GM21528 (cell line): ENCODE measurements at regions not wholly inside any gene's neighbourhood (a gene's known extent, or its start where the extent isn't known, plus 50 kb on each side); places are given as distances from the start of the nearest gene placed in this dataset.
"Not testable (repeated sequence)": the region's sequence is repeated elsewhere in the genome, so short reads cannot be mapped to it uniquely, and the experiment has no call there.

ENCODE experiments used
- ATAC-seq: cut with Tn5 transposase; IDR thresholded peaks from one replicate; pipeline ENCODE4 v1.9.1; 2021; ENCODE audit warnings: mild to moderate bottlenecking, moderate library complexity; ENCODE audit not compliant: unreplicated experiment, low FRiP score

DNA sequence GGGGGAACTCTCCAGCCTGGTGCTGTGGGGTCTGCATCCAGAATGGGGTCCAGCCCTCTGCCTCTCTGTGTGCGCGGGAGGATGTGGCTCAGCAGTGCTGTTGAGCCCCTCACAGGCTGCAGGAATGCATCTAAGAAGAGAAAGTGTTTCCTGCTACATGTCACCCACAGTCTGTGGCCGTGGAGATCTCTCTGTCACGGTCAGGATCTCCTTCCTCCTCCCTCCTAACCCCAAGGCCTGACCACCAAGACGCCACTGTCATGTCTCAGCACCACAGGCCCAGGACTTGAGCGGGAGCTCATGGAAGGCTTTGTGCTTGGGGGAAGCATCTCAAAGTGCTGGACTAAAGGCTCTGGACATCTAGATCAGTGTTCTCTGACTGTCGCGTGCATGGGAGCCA lies 90.1 kb downstream of the SREK1 start:
- ATAC-seq = no peak

DNA sequence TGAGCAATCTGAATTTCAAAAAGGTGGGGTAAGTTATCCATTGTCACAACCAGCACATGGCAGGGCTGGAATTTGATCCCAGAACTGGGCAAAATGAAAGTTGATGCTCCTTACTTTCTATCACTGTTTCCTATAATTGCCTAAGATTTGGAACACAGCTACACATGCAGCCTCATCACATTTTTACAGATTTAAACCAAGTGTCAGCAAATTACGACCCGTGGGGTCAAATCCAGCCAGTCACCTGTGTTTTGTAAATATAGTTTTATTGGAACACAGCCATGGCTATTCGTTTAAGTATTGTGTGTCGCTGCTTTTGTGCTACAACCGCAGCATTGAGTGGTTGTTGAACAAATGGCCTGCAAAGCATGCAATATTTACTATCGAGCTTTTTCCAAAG lies 94.3 kb downstream of the SREK1 start:
- ATAC-seq = no peak

- no peak for ATAC-seq
These were observed 94.9 kb downstream of the SREK1 start for GRCh38 chr5:66239034-66239433.

- no peak for ATAC-seq
These were observed 97.2 kb downstream of the SREK1 start for GRCh38 chr5:66241136-66241825.

GRCh38 chr5:66242050-66242715 lies 98.1 kb downstream of the SREK1 start:
- ATAC-seq = no peak

DNA sequence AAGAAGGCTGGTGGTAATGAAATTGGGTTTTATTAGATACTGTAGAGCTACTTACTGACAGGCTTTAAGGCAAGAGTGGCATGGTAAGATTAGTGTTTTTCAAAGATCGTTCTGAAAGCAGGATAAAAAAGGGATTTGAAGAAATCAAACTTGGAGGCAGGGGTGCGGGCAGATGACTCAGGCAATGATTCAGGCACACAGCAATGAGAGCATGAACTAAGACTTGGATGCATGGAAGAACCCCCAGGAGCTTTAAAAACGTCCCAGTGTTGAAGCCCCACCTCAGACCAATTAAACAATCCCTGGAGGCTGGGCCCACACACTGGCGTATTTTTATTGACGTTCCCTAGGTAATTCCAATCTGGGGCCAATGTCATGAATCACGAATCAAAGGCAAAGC lies 102.5 kb downstream of the SREK1 start:
- ATAC-seq = no peak

GRCh38 chr5:66247176-66247960 lies 103.3 kb downstream of the SREK1 start:
- ATAC-seq = no peak

DNA sequence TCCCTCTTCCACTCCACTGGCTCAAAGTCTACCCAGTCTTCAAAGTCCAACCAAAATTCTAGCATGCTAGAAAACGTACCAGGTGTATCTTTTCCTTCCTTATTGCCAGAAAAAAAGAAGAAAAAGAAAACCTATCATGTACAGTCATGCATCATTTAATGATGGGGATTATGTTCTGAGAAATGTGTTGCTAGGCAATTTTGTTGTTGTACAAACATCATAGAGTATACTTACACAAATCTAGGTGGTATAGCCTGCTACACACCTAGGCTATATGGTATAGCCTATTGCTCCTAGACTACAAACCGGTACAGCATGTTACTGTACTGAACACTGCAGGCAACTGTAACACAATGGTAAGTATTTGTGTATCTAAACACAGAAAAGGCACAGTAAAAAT lies 104.8 kb downstream of the SREK1 start:
- no peak for ATAC-seq

- no peak for ATAC-seq
These were observed 105.8 kb downstream of the SREK1 start for GRCh38 chr5:66249920-66250319.

DNA sequence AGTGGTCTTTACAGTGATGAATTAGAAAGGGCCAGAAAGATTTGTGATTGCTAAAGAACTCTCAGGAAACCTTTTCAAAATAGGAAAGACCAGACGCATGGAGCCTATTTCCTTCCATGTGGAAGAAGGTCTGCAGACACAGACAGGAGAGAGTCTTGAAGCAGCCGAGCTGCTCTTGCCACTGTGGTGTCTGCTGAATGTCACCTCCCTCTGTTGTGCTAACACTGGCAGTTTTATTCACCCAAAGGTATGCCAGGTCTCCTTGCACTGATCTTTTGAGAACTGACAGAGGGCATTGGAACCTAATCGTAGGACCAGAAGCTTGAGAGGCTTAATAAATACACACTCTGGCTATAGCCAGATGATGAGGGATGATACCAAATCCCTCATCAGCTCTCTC lies 108.7 kb downstream of the SREK1 start:
- no peak for ATAC-seq

DNA sequence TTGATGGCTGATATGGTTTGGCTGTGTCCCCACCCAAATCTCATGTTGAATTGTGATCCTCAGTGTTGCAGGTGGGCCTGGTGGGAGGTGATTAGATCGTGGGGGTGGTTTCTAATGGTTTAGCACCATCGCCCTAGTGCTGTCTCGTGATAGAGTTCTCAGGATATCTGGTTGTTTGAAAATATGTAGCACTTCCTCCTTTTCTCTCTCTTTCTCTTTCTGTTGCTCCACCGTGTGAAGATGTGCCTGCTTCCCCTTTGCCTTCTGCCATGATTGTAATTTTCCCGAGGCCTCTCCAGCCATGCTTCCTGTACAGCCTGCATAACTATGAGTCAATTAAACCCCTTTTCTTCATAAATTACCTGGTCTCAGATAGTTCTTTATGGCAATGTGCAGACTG lies 111.6 kb downstream of the SREK1 start:
- no peak for ATAC-seq

DNA sequence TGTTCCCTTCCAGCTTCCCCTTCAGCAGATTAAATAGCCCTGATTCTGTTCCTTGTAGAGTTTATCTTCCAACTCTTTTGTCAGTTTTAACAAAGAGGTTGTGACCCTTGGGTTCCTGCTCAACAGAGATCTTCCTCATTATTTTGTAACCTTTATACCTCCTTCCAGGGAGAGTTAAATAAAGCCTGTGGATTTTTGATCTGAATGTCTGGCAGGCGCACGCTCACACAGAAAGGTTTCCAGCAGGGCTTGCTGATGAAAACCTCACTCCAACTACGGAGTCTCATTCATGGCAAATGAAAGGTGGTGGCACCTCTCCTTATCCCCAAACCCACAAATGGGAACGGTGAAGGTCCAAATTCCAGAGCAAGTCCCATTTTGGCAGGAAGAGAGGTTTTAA lies 129.0 kb downstream of the SREK1 start:
- ATAC-seq = no peak

DNA sequence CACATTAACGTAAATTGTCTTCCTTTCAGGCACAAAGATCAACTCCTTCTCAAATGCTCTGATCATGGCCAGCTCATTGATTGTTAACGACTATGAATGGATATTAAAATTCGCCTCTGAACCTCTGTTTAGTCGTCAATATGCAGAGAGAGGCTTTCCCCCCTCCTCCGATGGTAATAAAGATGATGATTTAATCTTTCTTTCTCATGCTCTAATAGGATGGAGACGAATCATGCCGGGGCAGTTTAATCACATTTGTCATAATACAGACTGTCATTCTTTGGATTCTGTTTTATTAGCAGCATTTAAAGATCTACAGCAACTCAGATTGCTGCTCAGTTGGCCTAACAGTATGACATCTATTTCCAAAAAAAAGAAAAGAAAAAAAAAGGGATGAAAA lies 132.9 kb downstream of the SREK1 start:
- ATAC-seq = no peak

GRCh38 chr5:66277981-66278380 lies 133.9 kb downstream of the SREK1 start:
- ATAC-seq = no peak

DNA sequence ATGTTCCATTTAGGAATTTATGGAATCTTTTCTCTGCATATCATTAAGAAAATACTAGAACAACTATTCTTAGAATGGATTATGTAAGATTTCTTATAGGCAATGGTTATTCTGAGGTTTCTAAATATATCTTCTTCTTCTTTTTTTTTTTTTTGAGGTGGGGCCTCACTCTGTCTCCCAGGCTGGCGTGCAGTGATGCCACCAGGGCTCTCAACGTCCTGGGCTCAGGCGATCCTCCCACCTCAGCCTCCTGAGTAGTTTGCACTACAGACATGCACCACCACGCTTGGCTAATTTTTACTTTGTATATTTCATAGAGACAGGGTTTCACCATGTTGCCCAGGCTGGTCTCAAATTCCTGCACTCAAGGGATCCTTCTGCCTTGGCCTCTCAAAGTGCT lies 137.2 kb downstream of the SREK1 start:
- no peak for ATAC-seq

GRCh38 chr5:66284588-66285342 lies 140.7 kb downstream of the SREK1 start:
- ATAC-seq = no peak

GRCh38 chr5:66285343-66285922 lies 141.3 kb downstream of the SREK1 start:
- ATAC-seq = no peak

- no peak for ATAC-seq
These were observed 147.7 kb downstream of the SREK1 start for GRCh38 chr5:66291771-66292170.

DNA sequence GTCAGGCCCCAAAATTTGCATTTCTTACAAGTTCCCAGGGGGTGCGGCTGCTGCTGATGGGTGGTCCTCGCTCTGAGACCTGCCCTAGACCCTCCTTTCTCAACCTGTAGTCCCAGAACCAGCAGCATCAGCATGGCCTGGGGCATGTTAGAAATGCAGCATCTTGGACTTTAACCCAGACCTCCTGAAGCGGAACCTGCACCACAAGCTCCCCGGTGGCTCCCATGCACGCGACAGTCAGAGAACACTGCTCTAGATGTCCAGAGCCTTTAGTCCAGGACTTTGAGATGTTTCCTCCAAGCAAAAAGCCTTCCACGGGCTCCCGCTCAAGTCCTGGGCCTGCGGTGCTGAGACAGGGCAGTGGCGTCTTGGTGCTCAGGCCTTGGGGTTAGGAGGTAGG lies 149.8 kb downstream of the SREK1 start:
- not testable (repeated sequence) for ATAC-seq

- ATAC-seq = no peak
These were observed 155.4 kb downstream of the SREK1 start for GRCh38 chr5:66299463-66299862.

GRCh38 chr5:66302344-66302743 lies 158.2 kb downstream of the SREK1 start:
- no peak for ATAC-seq
